Hepatocyte (in vitro differentiated cells): ENCODE measurements at regions not wholly inside any gene's neighbourhood (a gene's known extent, or its start where the extent isn't known, plus 50 kb on each side); places are given as distances from the start of the nearest gene placed in this dataset.

Experiments used
- DNase-seq: peaks from one replicate; pipeline ENCODE4 v3.0.0-alpha.2; 2016; ENCODE audit warnings: low spot score
- H2AFZ ChIP-seq: fragments of 200-600 bp; sonication (generic); 2 replicates; pipeline ENCODE4 v1.6.0; 2016; ENCODE audit warnings: antibody characterized with exemption, mild to moderate bottlenecking
- H3K27ac ChIP-seq: fragments of 200-600 bp; sonication (generic); 2 replicates; pipeline ENCODE4 v1.5.1; 2016; ENCODE audit warnings: mild to moderate bottlenecking
- H3K27me3 ChIP-seq: fragments of 200-600 bp; sonication (generic); 2 replicates; pipeline ENCODE4 v1.6.1; 2016
- H3K36me3 ChIP-seq: fragments of 200-600 bp; sonication (generic); replicated peaks from 2 replicates; pipeline ENCODE4 v1.5.1; 2016; ENCODE audit warnings: low read depth; ENCODE audit not compliant: insufficient read depth
- H3K4me1 ChIP-seq: fragments of 200-600 bp; sonication (generic); 2 replicates; pipeline ENCODE4 v1.5.1; 2016; ENCODE audit warnings: mild to moderate bottlenecking, moderate library complexity; ENCODE audit not compliant: insufficient read depth
- H3K4me2 ChIP-seq: fragments of 200-600 bp; sonication (generic); 2 replicates; pipeline ENCODE4 v1.6.0; 2016
- H3K4me3 ChIP-seq: fragments of 200-600 bp; sonication (generic); 2 replicates; pipeline ENCODE4 v1.5.1; 2016; ENCODE audit warnings: mild to moderate bottlenecking
- H3K79me2 ChIP-seq: fragments of 200-600 bp; sonication (generic); 2 replicates; pipeline ENCODE4 v1.6.0; 2017; ENCODE audit warnings: mild to moderate bottlenecking
- H3K9me2 ChIP-seq: fragments of 200-600 bp; sonication (generic); replicated peaks from 2 replicates; pipeline ENCODE4 v1.6.0; 2017; ENCODE audit warnings: mild to moderate bottlenecking; ENCODE audit not compliant: insufficient read depth
- H3K9me3 ChIP-seq: fragments of 200-600 bp; sonication (generic); 2 replicates; pipeline ENCODE4 v1.5.1; 2016; ENCODE audit warnings: low read depth, mild to moderate bottlenecking
- H4K20me1 ChIP-seq: fragments of 200-600 bp; sonication (generic); 2 replicates; pipeline ENCODE4 v1.6.0; 2016; ENCODE audit warnings: mild to moderate bottlenecking; ENCODE audit not compliant: insufficient read depth, poor library complexity, severe bottlenecking
- CTCF ChIP-seq: fragments of 200-600 bp; sonication (generic); IDR thresholded peaks from 2 replicates; pipeline ENCODE4 v1.5.1; 2016; ENCODE audit warnings: antibody characterized with exemption, mild to moderate bottlenecking; ENCODE audit not compliant: poor library complexity
- EZH2 ChIP-seq: fragments of 200-600 bp; sonication (generic); IDR thresholded peaks from 2 replicates; pipeline ENCODE4 v1.6.1; 2016; ENCODE audit warnings: antibody characterized with exemption, mild to moderate bottlenecking, borderline replicate concordance
- EZH2phosphoT487 ChIP-seq: fragments of 200-600 bp; sonication (generic); IDR thresholded peaks from one replicate; pipeline ENCODE4 v1.6.1; 2018; ENCODE audit warnings: antibody characterized with exemption, mild to moderate bottlenecking, low read depth, moderate library complexity; ENCODE audit not compliant: unreplicated experiment, severe bottlenecking
- WGBS: methylation state at CpG from one replicate; pipeline ENCODE4 v1.1.6; 2016; ENCODE audit warnings: low lambda C conversion rate; ENCODE audit errors: missing lambda C conversion rate; 5-methylcytosine and 5-hydroxymethylcytosine counted together

- no peaks in the 10 kb centered on the region for H3K27me3 ChIP-seq
- WGBS = 81% methylated on average over 1 of the region's 1 CpG
- H3K79me2 ChIP-seq = no peaks in the 10 kb centered on the region
- no peak overlapping the region for H3K4me2 ChIP-seq
- H3K4me1 ChIP-seq = no peaks in the 10 kb centered on the region
- no peaks in the 10 kb centered on the region for H3K36me3 ChIP-seq
- DNase-seq = no peak
- no peaks in the 10 kb centered on the region for H3K9me3 ChIP-seq
- TF ChIP-seq CTCF = no peak
- TF ChIP-seq EZH2 = no peak
- TF ChIP-seq EZH2phosphoT487 = no peak
- H2AFZ ChIP-seq = no peak overlapping the region
- no peak overlapping the region for H3K27ac ChIP-seq
- H3K9me2 ChIP-seq = no peaks in the 10 kb centered on the region
- H4K20me1 ChIP-seq = no peaks in the 10 kb centered on the region
- no peak overlapping the region for H3K4me3 ChIP-seq
Measured at GRCh38 chr3:111302063-111302462, 230.4 kb downstream of the NECTIN3 start.

DNA sequence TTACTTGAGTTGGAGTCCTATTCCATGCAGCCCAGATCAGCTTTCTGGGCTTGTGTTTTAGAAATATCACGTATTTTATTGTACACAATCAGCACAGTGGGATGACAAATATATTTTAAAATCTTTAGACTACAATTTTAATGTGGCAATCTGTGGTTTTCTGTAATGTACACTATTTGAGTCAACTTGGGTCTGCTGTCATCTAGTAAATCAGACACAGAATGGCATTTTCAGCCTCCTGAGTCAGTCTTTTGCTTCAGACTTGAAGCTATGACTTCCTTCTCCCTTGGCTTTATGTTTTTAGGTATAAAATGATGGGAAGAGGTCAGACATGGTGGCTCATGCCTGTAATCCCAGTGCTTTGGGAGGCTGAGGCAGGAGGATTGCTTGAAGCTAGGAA is 232.1 kb downstream of the NECTIN3 start:
- Histone ChIP-seq H3K4me1 (no peaks in the 10 kb centered on the region), H4K20me1 (no peaks in the 10 kb centered on the region), H3K36me3 (no peaks in the 10 kb centered on the region), H3K79me2 (no peaks in the 10 kb centered on the region), H3K27me3 (no peaks in the 10 kb centered on the region), H3K4me3 (no peak overlapping the region), H3K9me3 (no peaks in the 10 kb centered on the region), H3K4me2 (no peak overlapping the region), H3K9me2 (no peaks in the 10 kb centered on the region), H3K27ac (no peak overlapping the region), H2AFZ (no peak overlapping the region)
- WGBS = 36% methylated on average over 1 of the region's 1 CpG
- DNase-seq = no peak
- no peak for TF ChIP-seq CTCF
- no peak for TF ChIP-seq EZH2phosphoT487
- TF ChIP-seq EZH2 = no peak

- no peak overlapping the region for H3K4me3 ChIP-seq
- TF ChIP-seq EZH2phosphoT487 (no peak), CTCF (no peak), EZH2 (no peak)
- 81% methylated on average over 1 of the region's 1 CpG for WGBS
- no peaks in the 10 kb centered on the region for H3K36me3 ChIP-seq
- DNase-seq = no peak
- no peaks in the 10 kb centered on the region for H4K20me1 ChIP-seq
- H3K79me2 ChIP-seq = no peaks in the 10 kb centered on the region
- peaks cover 11% of the 10 kb centered on the region for H3K4me1 ChIP-seq
- H3K27me3 ChIP-seq = no peaks in the 10 kb centered on the region
- H3K9me3 ChIP-seq = no peaks in the 10 kb centered on the region
- H3K9me2 ChIP-seq = no peaks in the 10 kb centered on the region
- H3K27ac ChIP-seq = no peak overlapping the region
- H3K4me2 ChIP-seq = no peak overlapping the region
- no peak overlapping the region for H2AFZ ChIP-seq
Measured at GRCh38 chr3:111307676-111308075, 234.3 kb upstream of the CD96 start.

GRCh38 chr3:111311126-111311525 is 230.9 kb upstream of the CD96 start:
- Histone ChIP-seq H3K27me3 (no peaks in the 10 kb centered on the region), H3K27ac (no peak overlapping the region), H3K9me3 (no peaks in the 10 kb centered on the region), H3K36me3 (no peaks in the 10 kb centered on the region), H3K4me2 (no peak overlapping the region), H3K9me2 (no peaks in the 10 kb centered on the region), H4K20me1 (no peaks in the 10 kb centered on the region), H3K4me3 (no peak overlapping the region), H3K79me2 (no peaks in the 10 kb centered on the region), H2AFZ (no peak overlapping the region), H3K4me1 (peaks cover 11% of the 10 kb centered on the region)
- TF ChIP-seq EZH2phosphoT487 = peak; percentile 79
- TF ChIP-seq EZH2 = no peak
- TF ChIP-seq CTCF = no peak
- DNase-seq = no peak
